H1 (cell line): ENCODE measurements at regions not wholly inside any gene's neighbourhood (a gene's known extent, or its start where the extent isn't known, plus 50 kb on each side); places are given as distances from the start of the nearest gene placed in this dataset.

Source experiments
- RXRA ChIP-seq: IDR thresholded peaks from 2 replicates; pipeline ENCODE4 v1.6.1; 2011; ENCODE audit warnings: low read depth, mild to moderate bottlenecking, low read length, moderate library complexity; ENCODE audit not compliant: insufficient read depth
- TAF1 ChIP-seq: IDR thresholded peaks from 2 replicates; pipeline ENCODE4 v1.6.1; 2011; ENCODE audit warnings: mild to moderate bottlenecking, low read depth, low read length

- no peak for TF ChIP-seq RXRA
- no peak for TF ChIP-seq TAF1
These were observed 475.6 kb downstream of the LTN1 start (continued) for GRCh38 chr21:28516991-28517592.
